K562 (cell line): ENCODE measurements at regions not wholly inside any gene's neighbourhood (a gene's known extent, or its start where the extent isn't known, plus 50 kb on each side); places are given as distances from the start of the nearest gene placed in this dataset.

Experiments
- CEBPG ChIP-seq, 3 experiments: fragments of 200-800 bp in 1 of 3; sonication (Bioruptor generic) in 1 of 3; sonication (generic) in 1 of 3; formaldehyde crosslinking in 1 of 3; IDR thresholded peaks in 2 of 3; conservative IDR thresholded peaks in 1 of 3; 2 replicates each; pipeline versions ENCODE4 v1.6.1 to v1.8.0; 2016 to 2022; ENCODE audit warnings: missing compliant biosample characterization in 2 of 3, missing genetic modification characterization in 2 of 3, mild to moderate bottlenecking in 1 of 3, missing genetic modification reagents in 1 of 3
- TF ChIP-seq, protein P1 (sequence below): fragments of 450-650 bp; IDR thresholded peaks from 2 replicates; pipeline ENCODE4 v1.6.1; 2016; ENCODE audit warnings: low read depth

DNA sequence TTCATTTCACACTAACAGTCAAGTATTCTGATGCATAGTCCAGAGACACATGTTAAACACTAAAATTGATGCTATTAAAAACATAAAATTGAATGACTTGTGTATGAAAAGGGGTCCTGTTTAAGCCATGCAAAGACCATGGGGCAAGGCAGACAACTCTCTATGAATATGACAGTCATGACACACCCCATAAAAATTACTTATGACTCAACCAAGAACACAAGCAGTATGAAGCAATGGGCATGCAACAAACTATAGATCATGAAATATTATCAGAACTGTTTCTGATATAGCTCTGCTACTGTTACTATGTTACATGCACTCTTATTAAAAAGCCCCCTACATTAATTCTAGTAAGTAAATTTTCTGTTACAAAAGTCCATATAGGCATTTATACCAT lies 57.5 kb upstream of the ZCCHC13 start (continued):
- TF ChIP-seq, protein P1, sequence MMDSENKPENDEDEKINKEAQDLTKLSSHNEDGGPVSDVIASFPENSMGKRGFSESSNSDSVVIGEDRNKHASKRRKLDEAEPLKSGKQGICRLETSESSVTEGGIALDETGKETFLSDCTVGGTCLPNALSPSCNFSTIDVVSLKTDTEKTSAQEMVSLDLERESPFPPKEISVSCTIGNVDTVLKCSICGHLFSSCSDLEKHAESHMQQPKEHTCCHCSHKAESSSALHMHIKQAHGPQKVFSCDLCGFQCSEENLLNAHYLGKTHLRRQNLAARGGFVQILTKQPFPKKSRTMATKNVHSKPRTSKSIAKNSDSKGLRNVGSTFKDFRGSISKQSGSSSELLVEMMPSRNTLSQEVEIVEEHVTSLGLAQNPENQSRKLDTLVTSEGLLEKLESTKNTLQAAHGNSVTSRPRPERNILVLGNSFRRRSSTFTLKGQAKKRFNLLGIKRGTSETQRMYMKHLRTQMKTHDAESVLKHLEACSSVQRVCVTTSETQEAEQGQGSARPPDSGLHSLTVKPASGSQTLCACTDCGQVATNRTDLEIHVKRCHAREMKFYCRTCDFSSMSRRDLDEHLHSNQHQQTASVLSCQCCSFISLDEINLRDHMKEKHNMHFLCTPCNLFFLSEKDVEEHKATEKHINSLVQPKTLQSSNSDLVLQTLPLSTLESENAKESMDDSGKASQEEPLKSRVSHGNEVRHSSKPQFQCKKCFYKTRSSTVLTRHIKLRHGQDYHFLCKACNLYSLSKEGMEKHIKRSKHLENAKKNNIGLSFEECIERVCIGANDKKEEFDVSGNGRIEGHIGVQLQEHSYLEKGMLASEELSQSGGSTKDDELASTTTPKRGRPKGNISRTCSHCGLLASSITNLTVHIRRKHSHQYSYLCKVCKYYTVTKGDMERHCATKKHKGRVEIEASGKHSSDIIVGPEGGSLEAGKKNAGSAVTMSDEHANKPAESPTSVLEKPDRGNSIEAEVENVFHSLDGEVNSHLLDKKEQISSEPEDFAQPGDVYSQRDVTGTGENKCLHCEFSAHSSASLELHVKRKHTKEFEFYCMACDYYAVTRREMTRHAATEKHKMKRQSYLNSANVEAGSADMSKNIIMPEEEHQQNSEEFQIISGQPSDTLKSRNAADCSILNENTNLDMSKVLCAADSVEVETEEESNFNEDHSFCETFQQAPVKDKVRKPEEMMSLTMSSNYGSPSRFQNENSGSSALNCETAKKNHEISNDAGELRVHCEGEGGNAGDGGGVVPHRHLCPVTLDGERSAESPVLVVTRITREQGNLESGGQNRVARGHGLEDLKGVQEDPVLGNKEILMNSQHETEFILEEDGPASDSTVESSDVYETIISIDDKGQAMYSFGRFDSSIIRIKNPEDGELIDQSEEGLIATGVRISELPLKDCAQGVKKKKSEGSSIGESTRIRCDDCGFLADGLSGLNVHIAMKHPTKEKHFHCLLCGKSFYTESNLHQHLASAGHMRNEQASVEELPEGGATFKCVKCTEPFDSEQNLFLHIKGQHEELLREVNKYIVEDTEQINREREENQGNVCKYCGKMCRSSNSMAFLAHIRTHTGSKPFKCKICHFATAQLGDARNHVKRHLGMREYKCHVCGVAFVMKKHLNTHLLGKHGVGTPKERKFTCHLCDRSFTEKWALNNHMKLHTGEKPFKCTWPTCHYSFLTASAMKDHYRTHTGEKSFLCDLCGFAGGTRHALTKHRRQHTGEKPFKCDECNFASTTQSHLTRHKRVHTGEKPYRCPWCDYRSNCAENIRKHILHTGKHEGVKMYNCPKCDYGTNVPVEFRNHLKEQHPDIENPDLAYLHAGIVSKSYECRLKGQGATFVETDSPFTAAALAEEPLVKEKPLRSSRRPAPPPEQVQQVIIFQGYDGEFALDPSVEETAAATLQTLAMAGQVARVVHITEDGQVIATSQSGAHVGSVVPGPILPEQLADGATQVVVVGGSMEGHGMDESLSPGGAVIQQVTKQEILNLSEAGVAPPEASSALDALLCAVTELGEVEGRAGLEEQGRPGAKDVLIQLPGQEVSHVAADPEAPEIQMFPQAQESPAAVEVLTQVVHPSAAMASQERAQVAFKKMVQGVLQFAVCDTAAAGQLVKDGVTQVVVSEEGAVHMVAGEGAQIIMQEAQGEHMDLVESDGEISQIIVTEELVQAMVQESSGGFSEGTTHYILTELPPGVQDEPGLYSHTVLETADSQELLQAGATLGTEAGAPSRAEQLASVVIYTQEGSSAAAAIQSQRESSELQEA = no peak
- no peak for TF ChIP-seq CEBPG (CRISPR knock-in tag; IDR thresholded peaks at IDR 0.05)
- TF ChIP-seq CEBPG (tag; conservative IDR thresholded peaks at IDR 0.05 in 1 of 2, IDR thresholded peaks at IDR 0.05 in 1 of 2) = peak in 1 of 2 experiments; percentile 93; a peak in 2 of 4 replicates
